Neural progenitor cell (in vitro differentiated cells): ENCODE measurements at regions not wholly inside any gene's neighbourhood (a gene's known extent, or its start where the extent isn't known, plus 50 kb on each side); places are given as distances from the start of the nearest gene placed in this dataset.

Source experiments
- DNase-seq: peaks from one replicate; pipeline ENCODE4 v3.0.0-alpha.2; 2016; ENCODE audit warnings: low spot score
- H2AFZ ChIP-seq: fragments of 200-600 bp; sonication (generic); replicated peaks from 2 replicates; pipeline ENCODE4 v1.6.1; 2016; ENCODE audit warnings: antibody characterized with exemption
- H3F3A ChIP-seq: fragments of 200-600 bp; sonication (generic); 2 replicates; pipeline ENCODE4 v1.6.1; 2016; ENCODE audit warnings: antibody characterized with exemption, low read depth
- H3K27ac ChIP-seq: fragments of 200-600 bp; sonication (generic); 2 replicates; pipeline ENCODE4 v1.5.1; 2016; ENCODE audit warnings: mild to moderate bottlenecking
- H3K27me3 ChIP-seq: fragments of 200-600 bp; sonication (generic); 2 replicates; pipeline ENCODE4 v1.6.1; 2016; ENCODE audit warnings: mild to moderate bottlenecking, moderate library complexity
- H3K36me3 ChIP-seq: fragments of 200-600 bp; sonication (generic); 2 replicates; pipeline ENCODE4 v1.5.1; 2016
- H3K4me1 ChIP-seq: fragments of 200-600 bp; sonication (generic); 2 replicates; pipeline ENCODE4 v1.6.1; 2016; ENCODE audit warnings: mixed run types
- H3K4me2 ChIP-seq: fragments of 200-600 bp; sonication (generic); 2 replicates; pipeline ENCODE4 v1.6.1; 2016
- H3K4me3 ChIP-seq: fragments of 200-600 bp; sonication (generic); 2 replicates; pipeline ENCODE4 v1.5.1; 2016
- H3K79me2 ChIP-seq: fragments of 200-600 bp; sonication (generic); 2 replicates; pipeline ENCODE4 v1.6.1; 2016; ENCODE audit warnings: low read depth
- H3K9ac ChIP-seq: fragments of 200-600 bp; sonication (generic); 2 replicates; pipeline ENCODE4 v1.6.1; 2016
- H3K9me3 ChIP-seq: fragments of 200-600 bp; sonication (generic); 2 replicates; pipeline ENCODE4 v1.5.1; 2016; ENCODE audit warnings: low read depth
- H4K20me1 ChIP-seq: fragments of 200-600 bp; sonication (generic); 2 replicates; pipeline ENCODE4 v1.6.1; 2016; ENCODE audit warnings: low read depth
- H3K27ac Mint-ChIP-seq: 3 replicates; pipeline ENCODE4 v1.8.0; 2021; ENCODE audit warnings: mixed read lengths
- H3K27me3 Mint-ChIP-seq: 2 replicates; pipeline ENCODE4 v1.8.0; 2022; ENCODE audit warnings: low read depth, mild to moderate bottlenecking, inconsistent platforms, moderate library complexity, mixed read lengths; ENCODE audit not compliant: insufficient read depth
- H3K36me3 Mint-ChIP-seq: 3 replicates; pipeline ENCODE4 v1.8.0; 2021; ENCODE audit warnings: mixed read lengths
- H3K4me1 Mint-ChIP-seq: 3 replicates; pipeline ENCODE4 v1.8.0; 2021; ENCODE audit warnings: mixed read lengths
- H3K4me3 Mint-ChIP-seq: 3 replicates; pipeline ENCODE4 v1.8.0; 2021; ENCODE audit warnings: mild to moderate bottlenecking, moderate library complexity, mixed read lengths
- H3K9me3 Mint-ChIP-seq: 3 replicates; pipeline ENCODE4 v1.8.0; 2020; ENCODE audit warnings: mixed read lengths
- EZH2 ChIP-seq: fragments of 200-600 bp; sonication (generic); IDR thresholded peaks from 2 replicates; pipeline ENCODE4 v1.6.1; 2017; ENCODE audit warnings: antibody characterized with exemption, mild to moderate bottlenecking, moderate library complexity
- EZH2phosphoT487 ChIP-seq: fragments of 200-600 bp; sonication (generic); IDR thresholded peaks from 2 replicates; pipeline ENCODE4 v1.6.1; 2017; ENCODE audit warnings: antibody characterized with exemption
- TF ChIP-seq, protein P1 (sequence below): fragments of 200-600 bp; sonication (generic); IDR thresholded peaks from 2 replicates; pipeline ENCODE4 v1.5.1; 2017; ENCODE audit warnings: antibody characterized with exemption, mild to moderate bottlenecking

DNA sequence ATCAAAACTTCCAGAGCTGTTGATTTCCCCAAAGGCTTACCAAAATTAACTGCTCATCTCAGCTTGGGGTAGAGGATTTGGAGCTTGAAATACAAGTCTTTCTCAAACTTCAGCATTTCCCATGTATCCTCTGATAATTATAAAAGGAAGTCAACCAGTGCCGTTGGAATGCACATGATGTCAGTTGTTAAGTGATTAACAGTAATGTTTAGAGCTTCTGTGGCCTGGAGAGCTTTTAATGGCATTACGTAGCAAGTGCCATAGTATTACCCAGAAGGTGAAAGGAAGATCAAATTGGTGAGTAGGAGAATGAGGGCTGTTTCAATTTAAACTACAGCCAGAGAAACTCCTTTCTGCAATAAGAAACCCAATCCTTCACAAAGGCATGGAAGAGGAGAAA lies 62.5 kb upstream of the PTPRR start:
- Mint-ChIP-seq H3K27ac (peak overlapping the region; percentile 11), H3K9me3 (peaks cover 1% of the 10 kb centered on the region), H3K36me3 (no peaks in the 10 kb centered on the region), H3K27me3 (peaks cover 4% of the 10 kb centered on the region), H3K4me3 (no peak overlapping the region), H3K4me1 (peaks cover 31% of the 10 kb centered on the region)
- peak; percentile 4 for DNase-seq
- Histone ChIP-seq H3K79me2 (no peaks in the 10 kb centered on the region), H3K36me3 (no peaks in the 10 kb centered on the region), H3K4me2 (peak overlapping the region; percentile 34), H3F3A (peaks cover 12% of the 10 kb centered on the region), H4K20me1 (no peaks in the 10 kb centered on the region), H2AFZ (peak overlapping the region; percentile 53), H3K9me3 (no peaks in the 10 kb centered on the region), H3K27ac (peak overlapping the region; percentile 94), H3K27me3 (no peaks in the 10 kb centered on the region), H3K9ac (no peak overlapping the region), H3K4me1 (peaks cover 24% of the 10 kb centered on the region), H3K4me3 (no peak overlapping the region)
- no peak for TF ChIP-seq EZH2
- no peak for TF ChIP-seq EZH2phosphoT487
- TF ChIP-seq, protein P1, sequence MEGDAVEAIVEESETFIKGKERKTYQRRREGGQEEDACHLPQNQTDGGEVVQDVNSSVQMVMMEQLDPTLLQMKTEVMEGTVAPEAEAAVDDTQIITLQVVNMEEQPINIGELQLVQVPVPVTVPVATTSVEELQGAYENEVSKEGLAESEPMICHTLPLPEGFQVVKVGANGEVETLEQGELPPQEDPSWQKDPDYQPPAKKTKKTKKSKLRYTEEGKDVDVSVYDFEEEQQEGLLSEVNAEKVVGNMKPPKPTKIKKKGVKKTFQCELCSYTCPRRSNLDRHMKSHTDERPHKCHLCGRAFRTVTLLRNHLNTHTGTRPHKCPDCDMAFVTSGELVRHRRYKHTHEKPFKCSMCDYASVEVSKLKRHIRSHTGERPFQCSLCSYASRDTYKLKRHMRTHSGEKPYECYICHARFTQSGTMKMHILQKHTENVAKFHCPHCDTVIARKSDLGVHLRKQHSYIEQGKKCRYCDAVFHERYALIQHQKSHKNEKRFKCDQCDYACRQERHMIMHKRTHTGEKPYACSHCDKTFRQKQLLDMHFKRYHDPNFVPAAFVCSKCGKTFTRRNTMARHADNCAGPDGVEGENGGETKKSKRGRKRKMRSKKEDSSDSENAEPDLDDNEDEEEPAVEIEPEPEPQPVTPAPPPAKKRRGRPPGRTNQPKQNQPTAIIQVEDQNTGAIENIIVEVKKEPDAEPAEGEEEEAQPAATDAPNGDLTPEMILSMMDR: no peak

DNA sequence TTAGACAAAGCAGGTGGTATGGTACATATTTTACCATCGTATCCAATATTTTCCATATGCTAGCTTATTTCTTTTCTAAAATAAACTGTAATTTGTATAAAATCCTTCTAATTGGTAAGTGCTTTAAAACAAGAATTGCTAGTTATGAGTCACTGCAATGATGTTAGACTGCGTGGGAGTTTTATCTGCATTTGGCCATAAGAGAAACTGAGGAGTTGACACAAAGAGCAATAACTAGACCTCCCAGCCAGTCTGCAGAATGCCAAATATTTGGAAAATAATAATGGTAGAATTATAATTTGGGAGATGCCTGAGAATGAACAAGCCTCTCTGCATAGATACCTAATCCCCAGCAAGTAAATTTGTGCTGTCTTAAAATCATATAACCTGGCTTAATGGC lies 61.7 kb upstream of the PTPRR start:
- Histone ChIP-seq H3K27ac (peak overlapping the region; percentile 94), H3F3A (peaks cover 12% of the 10 kb centered on the region), H3K79me2 (no peaks in the 10 kb centered on the region), H3K9ac (no peak overlapping the region), H3K4me3 (no peak overlapping the region), H4K20me1 (no peaks in the 10 kb centered on the region), H3K36me3 (no peaks in the 10 kb centered on the region), H3K4me2 (peak overlapping the region; percentile 34), H2AFZ (no peak overlapping the region), H3K4me1 (peaks cover 24% of the 10 kb centered on the region), H3K9me3 (no peaks in the 10 kb centered on the region), H3K27me3 (no peaks in the 10 kb centered on the region)
- Mint-ChIP-seq H3K4me3 (no peak overlapping the region), H3K36me3 (no peaks in the 10 kb centered on the region), H3K9me3 (no peaks in the 10 kb centered on the region), H3K4me1 (peaks cover 31% of the 10 kb centered on the region), H3K27me3 (peaks cover 4% of the 10 kb centered on the region), H3K27ac (no peak overlapping the region)
- no peak for TF ChIP-seq EZH2
- TF ChIP-seq, protein P1: no peak
- TF ChIP-seq EZH2phosphoT487: no peak
- no peak for DNase-seq

DNA sequence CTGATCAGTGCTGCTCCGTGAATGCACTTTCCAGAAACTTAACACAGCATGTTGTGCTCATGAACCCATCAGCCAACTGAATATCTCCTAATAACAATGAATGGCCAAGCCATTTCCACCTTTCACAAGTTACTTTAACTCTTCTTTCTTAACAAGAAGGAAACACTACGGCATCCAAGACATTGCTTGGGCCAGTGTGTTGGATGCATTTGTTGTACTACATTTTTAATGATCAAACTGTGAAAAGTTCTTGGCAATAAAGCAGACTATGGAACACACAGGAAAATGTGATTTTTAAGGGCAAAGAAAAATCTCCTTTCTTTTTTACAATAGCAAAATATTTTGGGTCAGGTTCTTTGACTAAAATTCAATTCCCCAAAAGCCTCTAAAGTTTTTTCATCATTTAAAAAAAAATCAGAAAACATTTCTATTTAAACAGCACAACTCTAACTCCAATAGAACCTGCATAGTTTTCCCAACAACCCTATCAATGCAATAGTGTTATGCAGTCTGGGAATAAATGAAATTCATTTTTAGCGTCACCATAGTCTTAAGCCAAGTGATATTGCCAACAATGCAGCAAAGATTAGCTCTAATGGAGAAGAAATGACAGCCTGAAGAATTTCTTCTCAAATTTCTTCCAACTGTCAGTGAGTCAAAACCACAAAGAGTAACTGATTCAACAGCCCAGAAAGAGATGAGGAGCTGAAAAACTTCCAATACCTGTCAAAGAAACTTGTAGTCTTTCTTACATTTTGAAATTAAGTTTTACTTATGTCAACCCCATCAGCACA lies 50.7 kb upstream of the PTPRR start:
- Histone ChIP-seq H3K9me3 (no peaks in the 10 kb centered on the region), H3K27me3 (no peaks in the 10 kb centered on the region), H3K4me2 (no peak overlapping the region), H2AFZ (peak overlapping the region; percentile 9), H3K27ac (no peak overlapping the region), H3K9ac (no peak overlapping the region), H4K20me1 (no peaks in the 10 kb centered on the region), H3F3A (no peaks in the 10 kb centered on the region), H3K79me2 (no peaks in the 10 kb centered on the region), H3K4me1 (no peaks in the 10 kb centered on the region), H3K36me3 (no peaks in the 10 kb centered on the region), H3K4me3 (no peak overlapping the region)
- Mint-ChIP-seq H3K9me3 (peaks cover 6% of the 10 kb centered on the region), H3K4me3 (no peak overlapping the region), H3K27me3 (no peaks in the 10 kb centered on the region), H3K36me3 (no peaks in the 10 kb centered on the region), H3K4me1 (peaks cover 5% of the 10 kb centered on the region), H3K27ac (no peak overlapping the region)
- no peak for DNase-seq
- no peak for TF ChIP-seq EZH2phosphoT487
- no peak for TF ChIP-seq EZH2
- TF ChIP-seq, protein P1: no peak
